SKM-1 (cell line): ENCODE measurements at regions not wholly inside any gene's neighbourhood (a gene's known extent, or its start where the extent isn't known, plus 50 kb on each side); places are given as distances from the start of the nearest gene placed in this dataset.
"Not testable (repeated sequence)": the region's sequence is repeated elsewhere in the genome, so short reads cannot be mapped to it uniquely, and the experiment has no call there.

Experiments
- DNase-seq: peaks from one replicate; lab custom pipeline; 2025; ENCODE audit not compliant: unreplicated experiment; lab: John Stamatoyannopoulos, UW

- DNase-seq: no peak
Measured at GRCh38 chr4:12956026-12956425, 528.1 kb downstream of the RAB28 start.

DNA sequence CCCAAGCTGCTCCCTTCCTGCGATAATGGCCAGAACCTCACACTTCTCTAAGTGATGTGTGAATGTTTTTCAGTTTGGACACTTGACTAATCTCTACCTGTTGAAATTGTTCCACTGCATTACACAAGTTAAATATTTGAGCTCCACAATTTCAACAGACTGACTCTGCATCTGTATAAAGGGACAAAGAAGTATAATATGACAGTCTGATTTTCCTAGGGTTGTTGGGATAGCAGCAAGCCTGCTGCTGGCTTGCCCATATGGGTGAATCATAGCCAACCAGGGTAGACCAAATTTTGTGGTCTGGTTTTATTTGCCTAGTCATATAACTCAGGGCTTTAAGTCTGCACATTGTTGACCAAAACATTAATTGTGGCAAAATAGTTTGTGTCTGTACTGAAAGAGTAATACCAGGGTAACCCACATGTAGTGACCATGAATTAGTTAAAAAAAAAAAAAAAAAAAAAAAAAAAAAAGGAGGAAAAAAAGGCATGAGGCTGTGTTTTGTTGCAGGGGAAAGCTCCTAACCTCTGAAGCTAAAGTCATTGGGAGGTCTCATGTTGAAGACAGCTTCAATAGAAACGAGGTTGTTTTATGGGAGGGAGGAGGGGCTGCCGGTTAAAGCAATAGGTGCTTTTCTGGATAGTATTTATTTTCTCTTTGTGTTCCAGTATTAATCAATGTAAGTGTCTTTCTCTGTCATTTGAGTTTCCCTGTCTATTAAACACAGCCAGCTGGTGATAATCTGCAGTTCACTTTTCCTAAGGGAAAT lies 534.2 kb downstream of the RAB28 start:
- DNase-seq: no peak

GRCh38 chr4:12943069-12943468 lies 541.1 kb downstream of the RAB28 start:
- DNase-seq: no peak

DNA sequence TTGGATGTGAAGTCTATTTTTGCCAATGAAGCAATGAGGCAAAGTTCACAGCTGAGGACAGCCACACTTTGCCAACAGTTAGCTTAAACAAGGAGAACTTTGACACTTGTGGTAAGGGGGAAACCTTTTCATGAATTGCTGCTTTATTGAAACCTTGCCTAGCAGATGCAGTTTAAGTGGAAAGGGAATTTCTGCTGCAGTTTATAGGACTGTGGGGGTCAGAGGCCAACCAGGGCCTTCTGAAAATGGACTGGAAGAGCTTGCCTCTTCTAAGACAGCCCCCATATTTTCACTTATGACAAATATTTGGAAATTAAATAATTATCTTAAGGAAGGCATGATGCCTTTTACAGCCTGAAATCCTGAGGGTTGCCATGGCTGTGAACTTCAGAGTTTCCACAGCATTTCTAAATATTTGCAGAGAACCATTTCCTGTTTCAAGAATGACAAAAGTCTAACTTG lies 550.3 kb downstream of the RAB28 start:
- no peak for DNase-seq

- no peak for DNase-seq
Measured at GRCh38 chr4:12932203-12932788, 551.8 kb downstream of the RAB28 start.

- DNase-seq: no peak
Measured at GRCh38 chr4:12929784-12930183, 554.4 kb downstream of the RAB28 start.

- no peak for DNase-seq
Measured at GRCh38 chr4:12928751-12929150, 555.4 kb downstream of the RAB28 start.

DNA sequence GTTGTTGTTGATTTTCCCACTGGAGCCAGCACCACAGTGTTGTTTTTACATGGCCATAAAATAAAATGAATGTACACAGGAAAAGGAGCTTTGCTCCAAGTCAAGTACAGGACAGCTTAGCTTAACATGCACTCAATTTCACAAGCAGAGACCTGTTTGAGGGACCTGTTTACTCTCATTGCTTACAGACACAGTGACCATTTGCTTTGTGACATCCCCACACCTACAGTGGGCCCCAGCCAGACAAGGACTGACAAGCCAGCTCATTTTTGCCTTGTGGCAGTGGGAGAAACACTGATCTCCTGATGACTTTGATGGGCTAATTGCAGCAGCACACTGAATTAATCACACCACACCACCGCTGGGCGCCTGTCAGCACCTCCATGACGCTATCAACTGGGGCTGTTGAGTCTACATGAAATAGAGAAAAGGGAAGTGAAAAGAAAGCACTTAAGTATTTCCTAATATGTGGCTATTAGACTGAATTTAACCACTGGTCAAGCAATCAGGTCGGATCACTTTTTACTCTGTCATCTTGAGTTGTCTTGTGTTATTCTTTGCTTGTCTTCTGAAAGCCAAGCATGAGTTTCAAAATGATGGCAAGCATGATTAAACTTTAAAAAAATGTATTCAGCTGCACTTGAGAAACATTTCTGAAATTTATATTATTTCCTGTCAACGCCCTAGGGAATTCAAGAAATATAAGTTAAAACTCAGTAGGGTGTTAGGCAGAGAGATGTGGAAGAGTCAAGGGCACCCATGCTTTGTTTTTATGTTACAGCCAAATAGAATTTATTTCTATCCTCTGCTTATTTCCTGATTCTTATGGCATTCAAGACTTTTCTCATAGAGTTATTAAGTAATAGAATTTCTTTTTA lies 557.7 kb downstream of the RAB28 start:
- no peak for DNase-seq

GRCh38 chr4:12924728-12925320 lies 559.3 kb downstream of the RAB28 start:
- DNase-seq: no peak

- no peak for DNase-seq
Measured at GRCh38 chr4:12924253-12924652, 559.9 kb downstream of the RAB28 start.

GRCh38 chr4:12912896-12913418 lies 571.2 kb downstream of the RAB28 start:
- DNase-seq: no peak

DNA sequence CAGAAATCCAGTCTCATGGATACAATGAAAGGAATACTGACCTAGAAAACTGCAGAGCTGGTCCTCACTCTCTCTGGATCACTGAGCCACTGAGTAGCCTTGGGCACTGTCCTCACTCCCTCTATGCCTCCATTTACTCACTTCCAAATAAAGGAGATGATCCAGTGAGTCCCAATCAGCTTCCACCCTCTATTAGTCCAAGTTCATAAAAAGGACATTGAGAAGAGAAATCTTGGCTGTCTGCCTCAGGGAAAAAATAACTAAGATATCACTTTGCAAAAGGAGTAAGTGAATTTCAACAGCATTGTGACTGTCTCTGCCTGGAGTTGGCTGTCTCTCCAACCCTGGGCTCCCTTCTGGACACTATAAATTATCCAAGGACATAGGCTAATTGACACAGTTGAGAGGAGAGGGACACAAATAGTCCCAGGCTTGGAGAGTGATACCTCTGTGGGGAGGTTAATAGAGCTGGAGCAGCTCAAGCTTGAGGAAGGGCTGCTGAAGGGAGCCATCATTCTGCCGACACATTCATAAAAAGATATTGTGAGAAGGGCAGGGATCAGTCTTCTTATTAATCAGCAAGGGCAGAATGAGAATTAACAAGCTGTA lies 572.3 kb downstream of the RAB28 start:
- DNase-seq: no peak

DNA sequence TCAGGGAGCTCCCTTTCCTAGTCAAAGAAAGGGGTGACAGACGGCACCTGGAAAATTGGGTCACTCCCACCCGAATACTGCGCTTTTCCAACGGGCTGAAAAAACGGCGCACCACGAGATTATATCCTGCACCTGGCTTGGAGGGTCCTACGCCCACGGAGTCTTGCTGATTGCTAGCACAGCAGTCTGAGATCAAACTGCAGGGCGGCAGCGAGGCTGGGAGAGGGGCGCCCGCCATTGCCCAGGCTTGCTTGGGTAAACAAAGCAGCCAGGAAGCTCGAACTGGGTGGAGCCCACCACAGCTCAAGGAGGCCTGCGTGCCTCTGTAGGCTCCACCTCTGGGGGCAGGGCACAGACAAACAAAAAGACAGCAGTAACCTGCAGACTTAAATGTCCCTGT lies 580.5 kb downstream of the RAB28 start:
- not testable (repeated sequence) for DNase-seq

DNA sequence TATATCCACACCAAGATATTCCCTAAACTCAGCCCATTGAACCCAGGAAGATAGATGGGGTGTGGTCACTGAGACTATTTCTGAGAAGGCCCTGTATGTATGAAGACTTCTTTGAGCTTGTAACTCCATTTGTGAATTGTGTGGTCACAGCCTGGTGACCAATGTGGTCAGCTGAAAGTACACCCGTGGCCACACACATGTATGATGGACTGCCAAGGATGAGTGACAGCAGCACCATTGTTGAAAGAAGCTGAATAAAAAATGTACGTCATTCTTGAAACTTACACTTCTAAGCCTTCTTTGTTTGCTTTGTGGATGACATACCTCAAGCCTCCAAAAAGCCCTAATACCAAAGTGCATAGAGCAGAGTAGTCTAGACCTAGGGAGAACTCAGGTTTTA lies 581.4 kb downstream of the RAB28 start:
- no peak for DNase-seq

GRCh38 chr4:12897954-12898353 lies 586.2 kb downstream of the RAB28 start:
- DNase-seq: no peak

- DNase-seq: no peak
Measured at GRCh38 chr4:12894062-12894461, 590.1 kb downstream of the RAB28 start.

GRCh38 chr4:12889054-12889453 lies 595.1 kb downstream of the RAB28 start:
- DNase-seq: no peak

- DNase-seq: no peak
Measured at GRCh38 chr4:12884846-12885796, 599.0 kb downstream of the RAB28 start.

- no peak for DNase-seq
Measured at GRCh38 chr4:12881945-12882584, 602.1 kb downstream of the RAB28 start.
